ENCODE measurements at regions not wholly inside any gene's neighbourhood (a gene's known extent, or its start where the extent isn't known, plus 50 kb on each side); places are given as distances from the start of the nearest gene placed in this dataset.
A peak's percentile ranks its signal among the peaks of the same experiment; 100 is the strongest.

DNA sequence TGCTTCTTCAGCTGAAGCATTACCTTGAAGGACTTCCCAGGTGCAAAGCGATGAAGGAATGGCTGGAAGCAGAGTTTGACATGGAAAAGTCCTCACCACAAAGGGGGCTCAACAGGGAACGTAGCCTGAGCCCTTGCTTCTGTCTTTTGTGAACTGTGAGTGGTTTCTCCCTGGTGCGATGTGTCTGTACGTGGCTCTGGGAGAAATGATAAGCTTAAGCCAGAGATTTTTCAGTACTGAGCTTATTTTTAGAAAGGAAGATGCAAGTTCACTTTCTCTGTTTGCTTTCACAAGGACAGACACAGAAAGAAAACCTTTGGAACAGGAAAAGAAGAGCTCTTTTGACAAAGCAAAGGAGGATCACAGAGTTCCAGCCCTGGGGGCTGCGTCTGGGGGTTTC, 79.4 kb downstream of the DACT2 start:
- Histone ChIP-seq H3K9me1 (ENCODE audit: control insufficient read depth, extremely low read depth, insufficient read depth, low read length) (no peaks in the 10 kb centered on the region), H3K27ac (ENCODE audit: control insufficient read depth, insufficient read depth, low read length) (no peak overlapping the region), H2AFZ (ENCODE audit: control insufficient read depth, low read length) (no peak overlapping the region), H3K4me2 (ENCODE audit: control insufficient read depth, extremely low read depth, insufficient read depth, low read depth, low read length) (no peak overlapping the region), H3K9me3 (ENCODE audit: control insufficient read depth, low read depth, low read length) (no peaks in the 10 kb centered on the region), H3K9ac (ENCODE audit: control insufficient read depth, extremely low read depth, insufficient read depth, low read length) (no peak overlapping the region), H3K36me3 (ENCODE audit: control insufficient read depth in 2 of 2, extremely low read depth in 1 of 2, insufficient read depth in 2 of 2, low read length in 2 of 2) (no peaks in the 10 kb centered on the region), H3K79me2 (ENCODE audit: control insufficient read depth, insufficient read depth, low read length) (no peaks in the 10 kb centered on the region), H4K20me1 (ENCODE audit: control insufficient read depth, extremely low read depth, insufficient read depth, low read length) (no peaks in the 10 kb centered on the region), H3K4me1 (ENCODE audit: control insufficient read depth, extremely low read depth, insufficient read depth, low read length) (peaks cover 7% of the 10 kb centered on the region), H3K4me3 (ENCODE audit: control insufficient read depth in 2 of 3, extremely low read depth in 1 of 3, insufficient read depth in 2 of 3, low read depth in 1 of 3, low read length in 3 of 3) (no peak overlapping the region), H3K27me3 (ENCODE audit: control insufficient read depth, extremely low read depth, insufficient read depth, low read length) (peaks cover 14% of the 10 kb centered on the region)
- dilution Hi-C loops (cut with MboI; ENCODE audit: extremely low pct_ligation_motif_present, low sequenced_read_pairs), result no loop called here
- FAIRE-seq (no peak), DNase-seq (ENCODE audit: low read depth, low spot score) (no peak)
- TF ChIP-seq EZH2 (IDR thresholded peaks at IDR 0.05; ENCODE audit: low read length), result no peak

DNA sequence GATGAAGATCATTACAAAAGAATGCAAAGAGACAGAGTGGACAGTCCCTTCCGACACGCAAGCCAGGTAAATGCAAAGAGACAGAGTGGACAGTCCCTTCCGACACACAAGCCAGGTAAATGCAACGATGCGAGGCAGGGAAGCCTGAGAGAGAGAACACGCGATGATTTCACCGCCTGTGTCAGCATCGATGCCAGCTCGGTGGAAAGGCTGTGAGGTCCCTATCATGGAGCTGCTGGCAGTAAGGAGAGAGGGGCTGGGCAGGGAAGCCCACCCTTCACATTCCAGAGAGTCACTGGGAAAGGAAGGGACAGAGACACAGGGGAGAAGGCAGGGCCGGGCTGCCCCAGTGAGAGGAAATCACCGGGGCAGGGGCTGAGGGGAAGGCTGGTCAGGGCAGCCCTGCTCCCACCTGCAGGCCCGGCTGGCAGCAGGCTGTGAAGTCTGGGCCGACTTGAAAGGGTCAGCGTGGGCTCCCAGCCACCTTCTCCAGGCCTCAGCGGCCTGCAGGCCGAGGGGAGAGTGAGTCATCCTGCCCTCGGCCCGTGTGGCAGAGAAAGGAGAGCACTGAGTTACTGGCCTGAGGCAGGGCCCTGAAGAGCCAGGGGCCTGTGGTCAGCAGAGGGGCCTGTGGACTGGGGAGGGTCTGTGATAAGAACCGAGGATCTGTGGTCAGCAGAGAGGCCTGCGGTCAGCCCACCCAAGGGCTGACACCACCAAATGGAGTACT, 80.4 kb downstream of the DACT2 start:
- dilution Hi-C loops (cut with MboI; ENCODE audit: extremely low pct_ligation_motif_present, low sequenced_read_pairs), result no loop called here
- H3K79me2 ChIP-seq (ENCODE audit: control insufficient read depth, insufficient read depth, low read length), result no peaks in the 10 kb centered on the region

More for the DNA sequence above, 80.4 kb downstream of the DACT2 start:
- Histone ChIP-seq H3K9me3 (ENCODE audit: control insufficient read depth, low read depth, low read length) (no peaks in the 10 kb centered on the region), H3K27me3 (ENCODE audit: control insufficient read depth, extremely low read depth, insufficient read depth, low read length) (peaks cover 14% of the 10 kb centered on the region), H3K9ac (ENCODE audit: control insufficient read depth, extremely low read depth, insufficient read depth, low read length) (no peak overlapping the region), H3K36me3 (ENCODE audit: control insufficient read depth in 2 of 2, extremely low read depth in 1 of 2, insufficient read depth in 2 of 2, low read length in 2 of 2) (no peaks in the 10 kb centered on the region), H3K27ac (ENCODE audit: control insufficient read depth, insufficient read depth, low read length) (no peak overlapping the region), H3K9me1 (ENCODE audit: control insufficient read depth, extremely low read depth, insufficient read depth, low read length) (no peaks in the 10 kb centered on the region), H4K20me1 (ENCODE audit: control insufficient read depth, extremely low read depth, insufficient read depth, low read length) (no peaks in the 10 kb centered on the region), H3K4me2 (ENCODE audit: control insufficient read depth, extremely low read depth, insufficient read depth, low read depth, low read length) (no peak overlapping the region), H2AFZ (ENCODE audit: control insufficient read depth, low read length) (no peak overlapping the region), H3K4me1 (ENCODE audit: control insufficient read depth, extremely low read depth, insufficient read depth, low read length) (peaks cover 7% of the 10 kb centered on the region), H3K4me3 (ENCODE audit: control insufficient read depth in 2 of 3, extremely low read depth in 1 of 3, insufficient read depth in 2 of 3, low read depth in 1 of 3, low read length in 3 of 3) (no peak overlapping the region)
- peak; percentile 13 for FAIRE-seq
- TF ChIP-seq, protein P1, sequence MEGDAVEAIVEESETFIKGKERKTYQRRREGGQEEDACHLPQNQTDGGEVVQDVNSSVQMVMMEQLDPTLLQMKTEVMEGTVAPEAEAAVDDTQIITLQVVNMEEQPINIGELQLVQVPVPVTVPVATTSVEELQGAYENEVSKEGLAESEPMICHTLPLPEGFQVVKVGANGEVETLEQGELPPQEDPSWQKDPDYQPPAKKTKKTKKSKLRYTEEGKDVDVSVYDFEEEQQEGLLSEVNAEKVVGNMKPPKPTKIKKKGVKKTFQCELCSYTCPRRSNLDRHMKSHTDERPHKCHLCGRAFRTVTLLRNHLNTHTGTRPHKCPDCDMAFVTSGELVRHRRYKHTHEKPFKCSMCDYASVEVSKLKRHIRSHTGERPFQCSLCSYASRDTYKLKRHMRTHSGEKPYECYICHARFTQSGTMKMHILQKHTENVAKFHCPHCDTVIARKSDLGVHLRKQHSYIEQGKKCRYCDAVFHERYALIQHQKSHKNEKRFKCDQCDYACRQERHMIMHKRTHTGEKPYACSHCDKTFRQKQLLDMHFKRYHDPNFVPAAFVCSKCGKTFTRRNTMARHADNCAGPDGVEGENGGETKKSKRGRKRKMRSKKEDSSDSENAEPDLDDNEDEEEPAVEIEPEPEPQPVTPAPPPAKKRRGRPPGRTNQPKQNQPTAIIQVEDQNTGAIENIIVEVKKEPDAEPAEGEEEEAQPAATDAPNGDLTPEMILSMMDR (optimal IDR thresholded peaks at IDR 0.05 in 1 of 3, IDR thresholded peaks at IDR 0.05 in 1 of 3, conservative IDR thresholded peaks at IDR 0.05 in 1 of 3; ENCODE audit: extremely low read depth in 1 of 3, insufficient read depth in 2 of 3, low read length in 3 of 3), result no peak
- TF ChIP-seq EZH2 (IDR thresholded peaks at IDR 0.05; ENCODE audit: low read length), result no peak
- DNase-seq (ENCODE audit: low read depth, low spot score), result no peak
